Gastroesophageal sphincter (tissue), 3 donors: ENCODE measurements at regions not wholly inside any gene's neighbourhood (a gene's known extent, or its start where the extent isn't known, plus 50 kb on each side); places are given as distances from the start of the nearest gene placed in this dataset.

Experiments used
- CTCF ChIP-seq, 4 experiments: fragments of 200-600 bp in 2 of 4; fragments of 450-650 bp in 2 of 4; sonication (generic) in 1 of 4; IDR thresholded peaks; one replicate each; pipeline ENCODE4 v1.5.1; 2017 to 2019; ENCODE audit warnings: antibody characterized with exemption in 4 of 4, mild to moderate bottlenecking in 2 of 4, moderate library complexity in 2 of 4
- POLR2A ChIP-seq, 2 donors: fragments of 450-650 bp; IDR thresholded peaks; one replicate each; pipeline ENCODE4 v1.6.1; 2017; ENCODE audit warnings: antibody characterized with exemption in 2 of 2, mild to moderate bottlenecking in 2 of 2, moderate library complexity in 1 of 2

DNA sequence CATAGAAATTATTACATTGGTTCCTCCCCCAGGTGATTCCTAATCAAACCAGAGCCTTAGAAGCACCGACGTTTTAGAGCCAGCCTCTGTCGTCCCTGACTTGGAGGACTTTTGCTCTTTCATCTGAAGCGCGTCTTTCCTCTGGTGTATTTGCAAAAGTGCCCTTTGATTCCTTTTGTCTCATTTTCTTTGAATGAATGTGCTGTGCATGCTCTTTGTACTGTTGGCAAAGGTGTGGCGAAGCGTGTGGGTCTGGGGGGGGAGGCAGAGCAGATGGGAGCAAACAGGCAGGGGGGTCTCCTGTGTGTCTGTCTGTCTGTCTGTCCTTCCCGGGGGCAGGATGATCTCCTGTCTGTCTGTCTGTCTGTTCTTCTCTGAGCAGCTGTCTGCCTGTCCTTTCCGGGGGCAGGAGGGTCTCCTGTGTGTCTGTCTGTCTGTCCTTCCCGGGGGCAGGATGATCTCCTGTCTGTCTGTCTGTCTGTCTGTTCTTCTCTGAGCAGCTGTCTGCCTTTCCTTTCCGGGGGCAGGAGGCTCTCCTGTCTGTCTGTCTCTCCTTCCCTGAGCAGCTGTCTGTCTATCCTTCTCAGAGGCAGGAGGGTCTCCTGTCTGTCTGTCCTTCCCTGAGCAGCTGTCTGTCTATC lies 205.5 kb upstream of the MYT1L start:
- TF ChIP-seq CTCF (IDR thresholded peaks at IDR 0.05) (no peak), POLR2A (IDR thresholded peaks at IDR 0.05) (no peak)
